ENCODE measurements at regions not wholly inside any gene's neighbourhood (a gene's known extent, or its start where the extent isn't known, plus 50 kb on each side); places are given as distances from the start of the nearest gene placed in this dataset.

- DNase-seq (ENCODE audit: extremely low read depth, low read depth) = no peak
- no peak for TF ChIP-seq CTCF (IDR thresholded peaks at IDR 0.05; ENCODE audit: low read depth, low read length)
Measured at GRCh38 chr4:134425756-134426155, 224.2 kb upstream of the PABPC4L start.

- no peak for DNase-seq (ENCODE audit: extremely low read depth, low read depth)
- no peak for TF ChIP-seq CTCF (IDR thresholded peaks at IDR 0.05; ENCODE audit: low read depth, low read length)
Measured at GRCh38 chr4:134422776-134423175, 221.2 kb upstream of the PABPC4L start.

- TF ChIP-seq CTCF (IDR thresholded peaks at IDR 0.05; ENCODE audit: low read depth, low read length) = no peak
Measured at GRCh38 chr4:134421734-134422133, 220.1 kb upstream of the PABPC4L start.

GRCh38 chr4:134408897-134409296, 207.3 kb upstream of the PABPC4L start:
- no peak for DNase-seq (ENCODE audit: extremely low read depth, low read depth)

More at GRCh38 chr4:134421734-134422133, 220.1 kb upstream of the PABPC4L start:
- no peak for DNase-seq (ENCODE audit: extremely low read depth, low read depth)

GRCh38 chr4:134401798-134402197, 200.2 kb upstream of the PABPC4L start:
- no peak for DNase-seq (ENCODE audit: extremely low read depth, low read depth)
- TF ChIP-seq CTCF (IDR thresholded peaks at IDR 0.05; ENCODE audit: low read depth, low read length) = no peak

More at GRCh38 chr4:134408897-134409296, 207.3 kb upstream of the PABPC4L start:
- TF ChIP-seq CTCF (IDR thresholded peaks at IDR 0.05; ENCODE audit: low read depth, low read length) = no peak

- TF ChIP-seq CTCF (IDR thresholded peaks at IDR 0.05; ENCODE audit: low read depth, low read length) = no peak
Measured at GRCh38 chr4:134393592-134393991, 192.0 kb upstream of the PABPC4L start.

GRCh38 chr4:134390319-134390718, 188.7 kb upstream of the PABPC4L start:
- no peak for TF ChIP-seq CTCF (IDR thresholded peaks at IDR 0.05; ENCODE audit: low read depth, low read length)
- DNase-seq (ENCODE audit: extremely low read depth, low read depth) = no peak

More at GRCh38 chr4:134393592-134393991, 192.0 kb upstream of the PABPC4L start:
- no peak for DNase-seq (ENCODE audit: extremely low read depth, low read depth)

Data from AG09319 (cell line).